Liver (tissue), 3 donors: ENCODE measurements at regions not wholly inside any gene's neighbourhood (a gene's known extent, or its start where the extent isn't known, plus 50 kb on each side); places are given as distances from the start of the nearest gene placed in this dataset.

Experiments used
- CTCF ChIP-seq: fragments of 150-350 bp; IDR thresholded peaks from 2 replicates; pipeline ENCODE4 v1.5.1; 2017; ENCODE audit warnings: improper control_type of control experiment, low read depth, low read length; ENCODE audit not compliant: missing input control
- GABPA ChIP-seq, 2 donors: IDR thresholded peaks in 1 of 2; conservative IDR thresholded peaks in 1 of 2; 2 replicates each; pipeline ENCODE4 v1.6.1; 2016; ENCODE audit warnings: antibody characterized with exemption in 2 of 2, mild to moderate bottlenecking in 1 of 2, moderate library complexity in 1 of 2
- HNF4G ChIP-seq: IDR thresholded peaks from 2 replicates; pipeline ENCODE4 v1.6.1; 2016; ENCODE audit warnings: antibody characterized with exemption
- JUND ChIP-seq, 2 donors: IDR thresholded peaks; 2 replicates each; pipeline ENCODE4 v1.6.1; 2016; ENCODE audit warnings: antibody characterized with exemption in 2 of 2
- RAD21 ChIP-seq, 2 donors: IDR thresholded peaks; 2 replicates each; pipeline ENCODE4 v1.6.1; 2016; ENCODE audit warnings: antibody characterized with exemption in 2 of 2, mild to moderate bottlenecking in 2 of 2
- TAF1 ChIP-seq: conservative IDR thresholded peaks from 2 replicates; pipeline ENCODE4 v1.6.1; 2016; ENCODE audit warnings: antibody characterized with exemption, mild to moderate bottlenecking
- YY1 ChIP-seq: IDR thresholded peaks from 2 replicates; pipeline ENCODE4 v1.6.1; 2016; ENCODE audit warnings: antibody characterized with exemption, mild to moderate bottlenecking
- TF ChIP-seq, protein P1 (sequence below): IDR thresholded peaks from 2 replicates; pipeline ENCODE4 v1.6.1; 2016; ENCODE audit warnings: antibody characterized with exemption
- TF ChIP-seq, protein P2 (sequence below): IDR thresholded peaks from 2 replicates; pipeline ENCODE4 v1.6.1; 2016; ENCODE audit warnings: antibody characterized with exemption
- donor health status: healthy.
- donor health status: healthy.

DNA sequence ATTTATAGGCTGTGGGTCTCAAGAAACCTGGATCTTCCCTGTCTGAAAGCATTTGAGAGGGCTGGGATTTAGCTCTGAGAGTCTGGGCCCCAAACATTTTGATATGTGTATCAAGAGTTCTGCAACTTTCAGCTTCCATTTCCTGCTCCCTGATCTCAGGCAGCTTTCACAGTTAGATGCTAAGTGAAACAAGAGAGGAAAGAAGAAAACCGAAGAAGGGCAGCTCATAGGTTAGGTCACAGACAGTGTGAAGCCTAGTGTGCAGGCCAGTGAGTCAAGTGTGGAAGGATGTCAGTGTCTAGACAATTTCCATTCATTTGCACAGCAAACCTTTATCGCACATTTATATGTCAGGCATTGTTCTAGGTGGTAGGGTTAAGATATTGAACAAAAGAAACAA is 173.6 kb upstream of the PROK2 start:
- TF ChIP-seq CTCF (no peak), RAD21 (IDR thresholded peaks at IDR 0.05) (no peak), HNF4G (no peak), YY1 (no peak), JUND (IDR thresholded peaks at IDR 0.05) (no peak), TAF1 (no peak), GABPA (IDR thresholded peaks at IDR 0.05 in 1 of 2, conservative IDR thresholded peaks at IDR 0.05 in 1 of 2) (no peak)
- TF ChIP-seq, protein P1, sequence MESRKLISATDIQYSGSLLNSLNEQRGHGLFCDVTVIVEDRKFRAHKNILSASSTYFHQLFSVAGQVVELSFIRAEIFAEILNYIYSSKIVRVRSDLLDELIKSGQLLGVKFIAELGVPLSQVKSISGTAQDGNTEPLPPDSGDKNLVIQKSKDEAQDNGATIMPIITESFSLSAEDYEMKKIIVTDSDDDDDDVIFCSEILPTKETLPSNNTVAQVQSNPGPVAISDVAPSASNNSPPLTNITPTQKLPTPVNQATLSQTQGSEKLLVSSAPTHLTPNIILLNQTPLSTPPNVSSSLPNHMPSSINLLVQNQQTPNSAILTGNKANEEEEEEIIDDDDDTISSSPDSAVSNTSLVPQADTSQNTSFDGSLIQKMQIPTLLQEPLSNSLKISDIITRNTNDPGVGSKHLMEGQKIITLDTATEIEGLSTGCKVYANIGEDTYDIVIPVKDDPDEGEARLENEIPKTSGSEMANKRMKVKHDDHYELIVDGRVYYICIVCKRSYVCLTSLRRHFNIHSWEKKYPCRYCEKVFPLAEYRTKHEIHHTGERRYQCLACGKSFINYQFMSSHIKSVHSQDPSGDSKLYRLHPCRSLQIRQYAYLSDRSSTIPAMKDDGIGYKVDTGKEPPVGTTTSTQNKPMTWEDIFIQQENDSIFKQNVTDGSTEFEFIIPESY: no peak
- TF ChIP-seq, protein P2, sequence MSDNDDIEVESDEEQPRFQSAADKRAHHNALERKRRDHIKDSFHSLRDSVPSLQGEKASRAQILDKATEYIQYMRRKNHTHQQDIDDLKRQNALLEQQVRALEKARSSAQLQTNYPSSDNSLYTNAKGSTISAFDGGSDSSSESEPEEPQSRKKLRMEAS: no peak
